Left cardiac atrium (tissue), 4 donors: ENCODE measurements at regions not wholly inside any gene's neighbourhood (a gene's known extent, or its start where the extent isn't known, plus 50 kb on each side); places are given as distances from the start of the nearest gene placed in this dataset.
"Not testable (repeated sequence)": the region's sequence is repeated elsewhere in the genome, so short reads cannot be mapped to it uniquely, and the experiment has no call there.

Source experiments
- ATAC-seq, 2 donors: fragments of 200-7000 bp; cut with Tn5 transposase; one replicate each; pipeline ENCODE4 v1.9.1; 2020; ENCODE audit warnings: mild to moderate bottlenecking in 2 of 2, moderate library complexity in 2 of 2
- DNase-seq: peaks from one replicate; pipeline ENCODE4 v3.0.0-alpha.2; 2020
- intact Hi-C, 2 donors: fragments of 100-400 bp; cut with DNase I; formaldehyde crosslinking; loops; one replicate each; pipeline versions ENCODE4 v1.14.1 to v1.15.1; 2022 to 2023
- donor health status: DM: no; HTN: yes; CAD: no.
- donor health status: DM: no; HTN: yes; CAD: no; lungs with severe emphysema.
- donor health status: DM: yes; HTN: yes; CAD: no.
- donor health status: Dilated cardiomyopathy.

- DNase-seq, intact Hi-C loops, ATAC-seq: not testable (repeated sequence)
Observed at GRCh38 chr7:35152059-35152458, 101.8 kb downstream of the TBX20 start.

- intact Hi-C loops, ATAC-seq: not testable (repeated sequence)
Observed at GRCh38 chr7:35148030-35148429, 105.9 kb downstream of the TBX20 start.

GRCh38 chr7:35142125-35142524 is 104.8 kb upstream of the DPY19L1 start:
- ATAC-seq, DNase-seq, intact Hi-C loops: not testable (repeated sequence)

More at GRCh38 chr7:35148030-35148429, 105.9 kb downstream of the TBX20 start:
- not testable (repeated sequence) for DNase-seq

- intact Hi-C loops, DNase-seq: not testable (repeated sequence)
- peak in 1 of 2 donors; percentile 68 for ATAC-seq
Observed at GRCh38 chr7:35139281-35139680, 102.0 kb upstream of the DPY19L1 start.

GRCh38 chr7:35133465-35133864 is 96.2 kb upstream of the DPY19L1 start:
- intact Hi-C loops, ATAC-seq, DNase-seq: not testable (repeated sequence)

GRCh38 chr7:35133011-35133410 is 95.7 kb upstream of the DPY19L1 start:
- ATAC-seq, intact Hi-C loops, DNase-seq: not testable (repeated sequence)

GRCh38 chr7:35128662-35129061 is 91.4 kb upstream of the DPY19L1 start:
- DNase-seq, ATAC-seq: not testable (repeated sequence)

GRCh38 chr7:35118526-35118925 is 81.2 kb upstream of the DPY19L1 start:
- peak in 1 of 2 donors; percentile 44 for ATAC-seq
- intact Hi-C loops, DNase-seq: not testable (repeated sequence)

More at GRCh38 chr7:35128662-35129061, 91.4 kb upstream of the DPY19L1 start:
- intact Hi-C loops = not testable (repeated sequence)

GRCh38 chr7:35106667-35107066 is 69.4 kb upstream of the DPY19L1 start:
- intact Hi-C loops, DNase-seq: not testable (repeated sequence)
- peak in 1 of 2 donors; percentile 49 for ATAC-seq

GRCh38 chr7:35105511-35105910 is 68.2 kb upstream of the DPY19L1 start:
- intact Hi-C loops, DNase-seq: not testable (repeated sequence)
- peak in 1 of 2 donors; percentile 38 for ATAC-seq

GRCh38 chr7:35102845-35103244 is 65.6 kb upstream of the DPY19L1 start:
- ATAC-seq, intact Hi-C loops, DNase-seq: not testable (repeated sequence)

GRCh38 chr7:35092961-35093360 is 55.7 kb upstream of the DPY19L1 start:
- intact Hi-C loops = not testable (repeated sequence)

More at GRCh38 chr7:35092961-35093360, 55.7 kb upstream of the DPY19L1 start:
- not testable (repeated sequence) for DNase-seq, ATAC-seq
